H1 (cell line): ENCODE measurements at regions not wholly inside any gene's neighbourhood (a gene's known extent, or its start where the extent isn't known, plus 50 kb on each side); places are given as distances from the start of the nearest gene placed in this dataset.

ENCODE experiments used
- MAFK ChIP-seq: IDR thresholded peaks from 2 replicates; pipeline ENCODE4 v1.6.1; 2012; ENCODE audit warnings: low read depth, mild to moderate bottlenecking, improper control_type of control experiment, low read length
- POLR2AphosphoS5 ChIP-seq: IDR thresholded peaks from 2 replicates; pipeline ENCODE4 v1.6.1; 2011; ENCODE audit warnings: low read depth, low read length
- YY1 ChIP-seq: IDR thresholded peaks from 2 replicates; pipeline ENCODE4 v1.6.1; 2011; ENCODE audit warnings: low read depth, mild to moderate bottlenecking, low read length
- TF ChIP-seq, protein P1 (sequence below): IDR thresholded peaks from 2 replicates; pipeline ENCODE4 v1.6.1; 2011; ENCODE audit warnings: low read depth, mild to moderate bottlenecking, low read length; ENCODE audit not compliant: insufficient read depth
- TF ChIP-seq, protein P2 (sequence below): IDR thresholded peaks from 2 replicates; pipeline ENCODE4 v1.6.1; 2011; ENCODE audit warnings: low read length, improper control_type of control experiment

DNA sequence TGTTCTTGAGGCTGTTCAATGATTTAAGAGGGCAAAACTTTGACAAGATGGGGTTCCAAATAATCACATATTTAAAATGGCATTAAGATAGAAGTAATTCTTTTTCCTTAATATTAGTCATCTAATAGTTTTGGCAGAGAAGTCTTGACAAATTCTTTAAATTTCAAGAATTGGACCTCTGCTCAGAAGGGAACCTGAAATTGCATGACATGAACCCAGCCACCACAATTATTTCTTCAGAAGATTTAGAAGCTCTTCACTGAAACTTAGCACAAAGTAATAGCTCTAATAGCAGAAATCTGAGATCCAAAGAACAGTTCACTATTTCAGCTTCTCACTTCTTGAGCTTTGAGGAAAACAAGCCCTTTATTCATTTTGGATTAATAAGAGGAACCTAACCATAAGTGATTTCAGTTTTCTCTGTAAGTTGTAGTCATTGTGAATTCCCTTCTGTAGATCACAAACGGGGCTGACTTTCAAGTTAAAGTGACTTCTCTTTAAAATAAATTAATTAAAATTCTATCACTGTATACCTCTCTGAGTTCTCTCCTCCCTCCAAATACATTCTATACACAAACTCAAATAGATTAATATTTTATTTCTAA is 100.6 kb upstream of the ITGA4 start:
- TF ChIP-seq, protein P1, sequence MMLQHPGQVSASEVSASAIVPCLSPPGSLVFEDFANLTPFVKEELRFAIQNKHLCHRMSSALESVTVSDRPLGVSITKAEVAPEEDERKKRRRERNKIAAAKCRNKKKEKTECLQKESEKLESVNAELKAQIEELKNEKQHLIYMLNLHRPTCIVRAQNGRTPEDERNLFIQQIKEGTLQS = no peak
- TF ChIP-seq, protein P2, sequence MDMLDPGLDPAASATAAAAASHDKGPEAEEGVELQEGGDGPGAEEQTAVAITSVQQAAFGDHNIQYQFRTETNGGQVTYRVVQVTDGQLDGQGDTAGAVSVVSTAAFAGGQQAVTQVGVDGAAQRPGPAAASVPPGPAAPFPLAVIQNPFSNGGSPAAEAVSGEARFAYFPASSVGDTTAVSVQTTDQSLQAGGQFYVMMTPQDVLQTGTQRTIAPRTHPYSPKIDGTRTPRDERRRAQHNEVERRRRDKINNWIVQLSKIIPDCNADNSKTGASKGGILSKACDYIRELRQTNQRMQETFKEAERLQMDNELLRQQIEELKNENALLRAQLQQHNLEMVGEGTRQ = no peak
- no peak for TF ChIP-seq YY1
- TF ChIP-seq MAFK = no peak
- no peak for TF ChIP-seq POLR2AphosphoS5
